ENCODE measurements at regions not wholly inside any gene's neighbourhood (a gene's known extent, or its start where the extent isn't known, plus 50 kb on each side); places are given as distances from the start of the nearest gene placed in this dataset.

- TF ChIP-seq CTCF (conservative IDR thresholded peaks at IDR 0.05; ENCODE audit: low read length) = no peak
- TF ChIP-seq EZH2phosphoT487 (IDR thresholded peaks at IDR 0.05; ENCODE audit: borderline replicate concordance) = no peak
Measured at GRCh38 chr9:105984714-105985113, 290.4 kb downstream of the TMEM38B start.

Data from Loucy (cell line).